ENCODE measurements at regions not wholly inside any gene's neighbourhood (a gene's known extent, or its start where the extent isn't known, plus 50 kb on each side); places are given as distances from the start of the nearest gene placed in this dataset.

GRCh38 chr4:185914583-185915199 is 102.7 kb upstream of the SORBS2 start:
- ChIA-PET POLR2A (no interaction called here), CTCF (interaction anchor here (0.8 to 2.0 kb wide), 3 partner anchors 97 to 107 kb away, joined by 3 to 8 read pairs (median 3); no protein-coding TSS in a partner anchor)
- Histone ChIP-seq H4K20me1 (ENCODE audit: insufficient read depth) (no peaks in the 10 kb centered on the region), H3K4me2 (no peak overlapping the region), H3K9me2 (no peaks in the 10 kb centered on the region), H3K27me3 (ENCODE audit: insufficient read depth) (no peaks in the 10 kb centered on the region), H3K4me1 (ENCODE audit: control insufficient read depth in 1 of 2, insufficient read depth in 2 of 2, low read depth in 1 of 2, low read length in 1 of 2) (peaks cover 0 to 15% of the 10 kb centered on the region in 2 experiments; a peak in 2 of 4 replicates), H3K27ac (ENCODE audit: low read depth in 2 of 2, low read length in 1 of 2) (peak overlapping the region in 1 of 2 experiments; percentile 69; a peak in 2 of 4 replicates), H3F3A (replicated peaks; ENCODE audit: insufficient read depth) (no peaks in the 10 kb centered on the region), H3K79me2 (ENCODE audit: insufficient read depth) (no peaks in the 10 kb centered on the region), H3K36me3 (replicated peaks in 1 of 2; ENCODE audit: control insufficient read depth in 1 of 2, insufficient read depth in 2 of 2, low read length in 1 of 2) (no peaks in the 10 kb centered on the region), H2AFZ (ENCODE audit: low read depth) (no peak overlapping the region), H3K9me3 (no peaks in the 10 kb centered on the region), H3K4me3 (ENCODE audit: low read depth in 2 of 2, low read length in 1 of 2) (no peak overlapping the region), H3K9ac (no peak overlapping the region)
- 51% methylated on average over 11 of the region's 11 CpGs for WGBS (ENCODE audit: low lambda C conversion rate)
- TF ChIP-seq POLR2AphosphoS5 (IDR thresholded peaks at IDR 0.05; ENCODE audit: low read depth, low read length): 0 out of 2 replicates have a peak, but pooled peaks have one; percentile 22
- peak; percentile 35; the same call in 1 of the 2 replicates for TF ChIP-seq TCF12 (IDR thresholded peaks at IDR 0.05)
- no peak for TF ChIP-seq SMC3 (IDR thresholded peaks at IDR 0.05; ENCODE audit: low read depth, low read length)
- TF ChIP-seq TEAD4 (IDR thresholded peaks at IDR 0.05; ENCODE audit: borderline replicate concordance, insufficient read depth): no peak
- peak; percentile 16; the same call in 1 of the 2 replicates for TF ChIP-seq PBX3 (IDR thresholded peaks at IDR 0.05)
- peak; percentile 33 for DNase-seq

GRCh38 chr4:185915271-185915670 is 103.3 kb upstream of the SORBS2 start:
- H3K4me3 ChIP-seq (ENCODE audit: low read depth in 2 of 2, low read length in 1 of 2): no peak overlapping the region
- TF ChIP-seq FOXM1 (IDR thresholded peaks at IDR 0.05; ENCODE audit: low read depth) (no peak), NRF1 (IDR thresholded peaks at IDR 0.05; ENCODE audit: low read depth, low read length) (no peak), YY1 (IDR thresholded peaks at IDR 0.05; ENCODE audit: low read depth) (no peak), JUND (IDR thresholded peaks at IDR 0.05) (no peak), GATA2 (CRISPR knock-in tag; IDR thresholded peaks at IDR 0.05) (no peak), RXRA (IDR thresholded peaks at IDR 0.05; ENCODE audit: borderline replicate concordance, low read depth) (no peak), PBX3 (IDR thresholded peaks at IDR 0.05) (no peak), CTCF (IDR thresholded peaks at IDR 0.05) (no peak), USF2 (IDR thresholded peaks at IDR 0.05; ENCODE audit: borderline replicate concordance, low read depth, low read length) (no peak), FOXJ3 (CRISPR knock-in tag; IDR thresholded peaks at IDR 0.05) (no peak), EP300 (IDR thresholded peaks at IDR 0.05; ENCODE audit: borderline replicate concordance in 1 of 2, low read depth in 1 of 2, low read length in 1 of 2) (no peak), TEAD4 (IDR thresholded peaks at IDR 0.05; ENCODE audit: borderline replicate concordance, insufficient read depth) (no peak), TAF1 (IDR thresholded peaks at IDR 0.05; ENCODE audit: borderline replicate concordance, low read depth, low read length) (no peak), MAX (IDR thresholded peaks at IDR 0.05; ENCODE audit: low read depth) (no peak), EZH2phosphoT487 (IDR thresholded peaks at IDR 0.05; ENCODE audit: borderline replicate concordance, low read depth) (no peak), MXI1 (IDR thresholded peaks at IDR 0.05; ENCODE audit: low read depth, low read length) (no peak), SMC3 (IDR thresholded peaks at IDR 0.05; ENCODE audit: low read depth, low read length) (no peak)

More at GRCh38 chr4:185915271-185915670, 103.3 kb upstream of the SORBS2 start:
- peaks cover 0 to 15% of the 10 kb centered on the region in 2 experiments; a peak in 2 of 4 replicates for H3K4me1 ChIP-seq (ENCODE audit: control insufficient read depth in 1 of 2, insufficient read depth in 2 of 2, low read depth in 1 of 2, low read length in 1 of 2)
- DNase-seq: no peak
- H3K9me3 ChIP-seq: no peaks in the 10 kb centered on the region
- H3K9me2 ChIP-seq: no peaks in the 10 kb centered on the region
- H3K4me2 ChIP-seq: no peak overlapping the region
- ChIA-PET POLR2A (no interaction called here), CTCF (interaction anchor here (0.8 kb wide), 1 partner anchor 106 kb away, joined by 3 read pairs; no protein-coding TSS in a partner anchor)
- no peaks in the 10 kb centered on the region for H3K27me3 ChIP-seq (ENCODE audit: insufficient read depth)
- H3K79me2 ChIP-seq (ENCODE audit: insufficient read depth): no peaks in the 10 kb centered on the region
- no peaks in the 10 kb centered on the region for H3K36me3 ChIP-seq (replicated peaks in 1 of 2; ENCODE audit: control insufficient read depth in 1 of 2, insufficient read depth in 2 of 2, low read length in 1 of 2)
- no peaks in the 10 kb centered on the region for H4K20me1 ChIP-seq (ENCODE audit: insufficient read depth)
- WGBS (ENCODE audit: low lambda C conversion rate): 14% methylated on average over 2 of the region's 2 CpGs
- H3K9ac ChIP-seq: no peak overlapping the region
- H3K27ac ChIP-seq (ENCODE audit: low read depth in 2 of 2, low read length in 1 of 2): peak overlapping the region in 1 of 2 experiments; percentile 69; a peak in 2 of 4 replicates
- H2AFZ ChIP-seq (ENCODE audit: low read depth): no peak overlapping the region
- H3F3A ChIP-seq (replicated peaks; ENCODE audit: insufficient read depth): no peaks in the 10 kb centered on the region
